Calu3 (cell line): ENCODE measurements at regions not wholly inside any gene's neighbourhood (a gene's known extent, or its start where the extent isn't known, plus 50 kb on each side); places are given as distances from the start of the nearest gene placed in this dataset.

ENCODE experiments used
- BruUV-seq: library from RNA; stranded (reverse); fragments of 400-500 nt; replicated peaks from 2 replicates; lab custom pipeline; 2021; lab: Mats Ljungman, UMichigan
- CTCF ChIA-PET: fragments of 300-600 bp; sonication (Branson Sonifier 250); formaldehyde crosslinking; loops from one replicate; lab custom pipeline; 2022; ENCODE audit warnings: antibody characterized with exemption; lab: Charles Lee
- DNase-seq: peaks from one replicate; pipeline ENCODE4 v3.0.0; 2022
- H3K27ac Mint-ChIP-seq: one replicate; pipeline ENCODE4 v1.8.0; 2022; ENCODE audit warnings: mixed read lengths; ENCODE audit not compliant: unreplicated experiment
- H3K27me3 Mint-ChIP-seq: one replicate; pipeline ENCODE4 v1.8.0; 2022; ENCODE audit warnings: mixed read lengths; ENCODE audit not compliant: unreplicated experiment
- H3K36me3 Mint-ChIP-seq: one replicate; pipeline ENCODE4 v1.8.0; 2022; ENCODE audit warnings: mild to moderate bottlenecking, moderate library complexity, mixed read lengths; ENCODE audit not compliant: insufficient read depth, unreplicated experiment
- H3K4me1 Mint-ChIP-seq: one replicate; pipeline ENCODE4 v1.8.0; 2022; ENCODE audit warnings: mild to moderate bottlenecking, low read depth, mixed read lengths; ENCODE audit not compliant: unreplicated experiment
- H3K4me3 Mint-ChIP-seq: one replicate; pipeline ENCODE4 v1.8.0; 2022; ENCODE audit warnings: mild to moderate bottlenecking, low read depth, moderate library complexity, mixed read lengths; ENCODE audit not compliant: unreplicated experiment
- H3K9me3 Mint-ChIP-seq: one replicate; pipeline ENCODE4 v1.8.0; 2022; ENCODE audit warnings: low read depth, mixed read lengths; ENCODE audit not compliant: unreplicated experiment
- CTCF ChIP-seq: fragments of 200-600 bp; IDR thresholded peaks from one replicate; pipeline ENCODE4 v1.8.0; 2022; ENCODE audit warnings: antibody characterized with exemption; ENCODE audit not compliant: unreplicated experiment
- intact Hi-C: fragments of 100-400 bp; cut with micrococcal nuclease; formaldehyde crosslinking; loops from one replicate; pipeline ENCODE4 v1.10.0; 2022; ENCODE audit not compliant: unreplicated experiment

- no peaks in the 10 kb centered on the region for H3K27me3 Mint-ChIP-seq
- TF ChIP-seq CTCF = no peak
- no peak for DNase-seq
- no peaks in the 10 kb centered on the region for H3K36me3 Mint-ChIP-seq
- no peaks in the 10 kb centered on the region for H3K4me1 Mint-ChIP-seq
- BruUV-seq = no TSS peak
- H3K27ac Mint-ChIP-seq = no peak overlapping the region
- H3K4me3 Mint-ChIP-seq = no peak overlapping the region
- peaks cover 5% of the 10 kb centered on the region for H3K9me3 Mint-ChIP-seq
- CTCF ChIA-PET = interaction anchor here (0.6 kb wide), 1 partner anchor 179 kb away, joined by 4 read pairs; no protein-coding TSS in a partner anchor
- intact Hi-C loops = loop anchor here (2.0 kb wide), 2 partner anchors 179 to 435 kb away; no protein-coding TSS in a partner anchor
Observed at GRCh38 chr4:134471569-134471968, 270.0 kb upstream of the PABPC4L start.

DNA sequence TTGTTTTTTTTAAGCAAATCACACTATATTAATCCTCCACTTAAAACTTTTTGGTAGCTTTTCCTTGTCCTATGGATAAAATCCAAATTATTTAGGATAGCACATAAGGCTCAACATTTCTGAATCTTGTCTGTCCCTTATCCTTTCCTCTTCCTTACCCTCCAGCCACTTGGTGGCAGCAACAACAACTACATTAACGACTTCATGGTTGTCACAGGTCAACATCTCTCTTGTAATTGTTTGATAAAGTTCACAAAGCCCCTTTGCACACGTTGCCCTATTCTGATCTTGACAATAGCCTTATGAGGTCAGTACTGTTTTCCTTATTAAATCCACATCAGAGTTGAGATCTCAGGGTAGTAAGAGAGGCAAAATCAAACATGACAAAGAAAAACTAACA, 269.0 kb upstream of the PABPC4L start:
- H3K4me1 Mint-ChIP-seq = no peaks in the 10 kb centered on the region
- peak; percentile 24 for DNase-seq
- H3K4me3 Mint-ChIP-seq = no peak overlapping the region
- H3K9me3 Mint-ChIP-seq = peaks cover 5% of the 10 kb centered on the region
- CTCF ChIA-PET = no interaction called here
- no TSS peak for BruUV-seq
- H3K27me3 Mint-ChIP-seq = no peaks in the 10 kb centered on the region
- H3K27ac Mint-ChIP-seq = peak overlapping the region; percentile 54
- intact Hi-C loops = loop anchor here (1.0 to 2.0 kb wide), 3 partner anchors 180 to 436 kb away; no protein-coding TSS in a partner anchor
- TF ChIP-seq CTCF = no peak
- H3K36me3 Mint-ChIP-seq = no peaks in the 10 kb centered on the region

- Mint-ChIP-seq H3K9me3 (peaks cover 3% of the 10 kb centered on the region), H3K27me3 (no peaks in the 10 kb centered on the region), H3K27ac (no peak overlapping the region), H3K4me1 (no peaks in the 10 kb centered on the region), H3K4me3 (no peak overlapping the region), H3K36me3 (no peaks in the 10 kb centered on the region)
- no peak for TF ChIP-seq CTCF
- CTCF ChIA-PET = no interaction called here
- no TSS peak for BruUV-seq
- intact Hi-C loops = no loop called here
- DNase-seq = no peak
Observed at GRCh38 chr4:134465417-134465816, 263.8 kb upstream of the PABPC4L start.

GRCh38 chr4:134463771-134464170, 262.2 kb upstream of the PABPC4L start:
- no peak for TF ChIP-seq CTCF
- no peaks in the 10 kb centered on the region for H3K36me3 Mint-ChIP-seq
- H3K4me1 Mint-ChIP-seq = no peaks in the 10 kb centered on the region
- DNase-seq = no peak
- BruUV-seq = no TSS peak
- no peaks in the 10 kb centered on the region for H3K27me3 Mint-ChIP-seq
- H3K27ac Mint-ChIP-seq = no peak overlapping the region
- intact Hi-C loops = no loop called here
- CTCF ChIA-PET = no interaction called here
- no peak overlapping the region for H3K4me3 Mint-ChIP-seq
- H3K9me3 Mint-ChIP-seq = peaks cover 3% of the 10 kb centered on the region
